PC-9 (cell line): ENCODE measurements at regions not wholly inside any gene's neighbourhood (a gene's known extent, or its start where the extent isn't known, plus 50 kb on each side); places are given as distances from the start of the nearest gene placed in this dataset.

Source experiments
- CTCF ChIP-seq: fragments of 200-600 bp; sonication (generic); conservative IDR thresholded peaks from 2 replicates; pipeline ENCODE4 v1.6.1; 2017; ENCODE audit warnings: mixed run types, antibody characterized with exemption, mild to moderate bottlenecking, moderate library complexity
- EZH2 ChIP-seq: fragments of 200-600 bp; sonication (generic); IDR thresholded peaks from 2 replicates; pipeline ENCODE4 v1.8.0; 2017; ENCODE audit warnings: antibody characterized with exemption, low read depth

GRCh38 chr14:101182476-101182875 lies 279.0 kb upstream of the RTL1 start:
- TF ChIP-seq CTCF, result no peak
- no peak for TF ChIP-seq EZH2
